Mesothelial cell of epicardium (in vitro differentiated cells): ENCODE measurements at regions not wholly inside any gene's neighbourhood (a gene's known extent, or its start where the extent isn't known, plus 50 kb on each side); places are given as distances from the start of the nearest gene placed in this dataset.

Experiments
- DNase-seq, 2 experiments: peaks; one replicate each; pipeline ENCODE4 v3.0.0; 2021; ENCODE audit warnings: low spot score in 2 of 2; ENCODE audit not compliant: unreplicated experiment in 2 of 2
- H3K27ac Mint-ChIP-seq: 2 replicates; pipeline ENCODE4 v1.8.0; 2021; ENCODE audit warnings: mixed read lengths
- H3K27me3 Mint-ChIP-seq: 2 replicates; pipeline ENCODE4 v1.8.0; 2021; ENCODE audit warnings: low read depth, mixed read lengths
- H3K36me3 Mint-ChIP-seq: 2 replicates; pipeline ENCODE4 v1.8.0; 2021; ENCODE audit warnings: mixed read lengths
- H3K4me1 Mint-ChIP-seq: 2 replicates; pipeline ENCODE4 v1.8.0; 2021; ENCODE audit warnings: mixed read lengths
- H3K4me3 Mint-ChIP-seq: 2 replicates; pipeline ENCODE4 v1.8.0; 2021; ENCODE audit warnings: mild to moderate bottlenecking, moderate library complexity, mixed read lengths
- H3K9me3 Mint-ChIP-seq: 2 replicates; pipeline ENCODE4 v1.8.0; 2021; ENCODE audit warnings: mixed read lengths
- TF ChIP-seq, protein P1 (sequence below): fragments of 200-600 bp; sonication (generic); IDR thresholded peaks from one replicate; pipeline ENCODE4 v1.5.0; 2021; ENCODE audit warnings: antibody characterized with exemption; ENCODE audit not compliant: unreplicated experiment

GRCh38 chrX:45849261-45849862, 648.7 kb upstream of the DIPK2B start:
- Mint-ChIP-seq H3K4me1 (peaks cover 22% of the 10 kb centered on the region), H3K27me3 (peaks cover 6% of the 10 kb centered on the region), H3K4me3 (peak overlapping the region; percentile 90), H3K27ac (peak overlapping the region; percentile 84), H3K36me3 (peaks cover 9% of the 10 kb centered on the region), H3K9me3 (peaks cover 9% of the 10 kb centered on the region)
- no peak for DNase-seq
- TF ChIP-seq, protein P1, sequence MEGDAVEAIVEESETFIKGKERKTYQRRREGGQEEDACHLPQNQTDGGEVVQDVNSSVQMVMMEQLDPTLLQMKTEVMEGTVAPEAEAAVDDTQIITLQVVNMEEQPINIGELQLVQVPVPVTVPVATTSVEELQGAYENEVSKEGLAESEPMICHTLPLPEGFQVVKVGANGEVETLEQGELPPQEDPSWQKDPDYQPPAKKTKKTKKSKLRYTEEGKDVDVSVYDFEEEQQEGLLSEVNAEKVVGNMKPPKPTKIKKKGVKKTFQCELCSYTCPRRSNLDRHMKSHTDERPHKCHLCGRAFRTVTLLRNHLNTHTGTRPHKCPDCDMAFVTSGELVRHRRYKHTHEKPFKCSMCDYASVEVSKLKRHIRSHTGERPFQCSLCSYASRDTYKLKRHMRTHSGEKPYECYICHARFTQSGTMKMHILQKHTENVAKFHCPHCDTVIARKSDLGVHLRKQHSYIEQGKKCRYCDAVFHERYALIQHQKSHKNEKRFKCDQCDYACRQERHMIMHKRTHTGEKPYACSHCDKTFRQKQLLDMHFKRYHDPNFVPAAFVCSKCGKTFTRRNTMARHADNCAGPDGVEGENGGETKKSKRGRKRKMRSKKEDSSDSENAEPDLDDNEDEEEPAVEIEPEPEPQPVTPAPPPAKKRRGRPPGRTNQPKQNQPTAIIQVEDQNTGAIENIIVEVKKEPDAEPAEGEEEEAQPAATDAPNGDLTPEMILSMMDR, result no peak

GRCh38 chrX:45847961-45848360, 647.3 kb upstream of the DIPK2B start:
- peaks cover 15% of the 10 kb centered on the region for H3K9me3 Mint-ChIP-seq
- no peak overlapping the region for H3K27ac Mint-ChIP-seq
- H3K27me3 Mint-ChIP-seq, result peaks cover 6% of the 10 kb centered on the region
- no peak overlapping the region for H3K4me3 Mint-ChIP-seq
- no peak for DNase-seq
- H3K4me1 Mint-ChIP-seq, result peaks cover 26% of the 10 kb centered on the region
- H3K36me3 Mint-ChIP-seq, result peaks cover 15% of the 10 kb centered on the region
- TF ChIP-seq, protein P1, result no peak

- Mint-ChIP-seq H3K36me3 (peaks cover 15% of the 10 kb centered on the region), H3K27ac (no peak overlapping the region), H3K9me3 (peaks cover 15% of the 10 kb centered on the region), H3K4me3 (no peak overlapping the region), H3K4me1 (peaks cover 25% of the 10 kb centered on the region), H3K27me3 (peaks cover 6% of the 10 kb centered on the region)
- no peak for DNase-seq
- TF ChIP-seq, protein P1, result no peak
Measured at GRCh38 chrX:45846328-45846727, 645.7 kb upstream of the DIPK2B start.

DNA sequence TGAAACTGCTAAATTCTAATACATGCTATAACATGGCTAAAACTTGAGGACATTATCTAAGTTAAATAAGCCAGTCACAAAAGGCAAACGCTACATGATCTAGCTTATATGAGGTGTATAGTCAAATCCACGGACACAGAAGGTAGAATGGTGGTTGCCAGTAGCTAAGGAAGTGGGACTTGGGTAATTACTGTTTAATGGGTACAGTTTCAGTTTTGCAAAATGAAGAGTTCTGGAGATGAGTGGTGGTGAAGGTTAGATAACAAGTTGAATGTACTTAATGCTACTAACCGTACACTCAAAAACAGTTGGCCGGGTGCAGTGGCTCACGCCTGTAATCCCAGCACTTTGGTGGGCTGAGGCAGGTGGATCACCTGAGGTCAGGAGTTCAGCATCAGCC, 644.5 kb upstream of the DIPK2B start:
- no peak overlapping the region for H3K27ac Mint-ChIP-seq
- peaks cover 15% of the 10 kb centered on the region for H3K36me3 Mint-ChIP-seq

DNA sequence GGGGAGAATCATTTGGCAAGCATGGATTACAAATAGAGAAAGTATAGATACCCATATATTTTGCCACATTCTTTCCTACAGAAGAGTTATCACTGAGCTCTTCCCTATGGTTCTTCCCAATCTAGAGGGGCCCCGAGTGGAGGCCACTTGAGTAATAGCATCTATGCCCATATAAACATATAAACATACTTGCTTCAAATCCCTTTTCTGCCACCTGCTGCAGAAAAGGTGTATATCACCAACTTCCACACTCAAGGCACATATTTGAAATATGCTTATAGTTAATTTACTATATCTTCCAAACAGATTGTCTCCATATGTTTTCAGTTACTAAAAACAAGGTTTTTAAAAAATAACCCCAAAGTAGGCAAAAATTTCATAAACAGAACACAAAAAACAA, 642.8 kb upstream of the DIPK2B start:
- TF ChIP-seq, protein P1, result no peak
- Mint-ChIP-seq H3K9me3 (peaks cover 19% of the 10 kb centered on the region), H3K27ac (no peak overlapping the region), H3K27me3 (no peaks in the 10 kb centered on the region), H3K36me3 (peaks cover 18% of the 10 kb centered on the region), H3K4me3 (no peak overlapping the region), H3K4me1 (peaks cover 17% of the 10 kb centered on the region)
- no peak for DNase-seq

More for the DNA sequence above, 644.5 kb upstream of the DIPK2B start:
- DNase-seq, result no peak
- H3K27me3 Mint-ChIP-seq, result peaks cover under 1% of the 10 kb centered on the region
- H3K4me3 Mint-ChIP-seq, result no peak overlapping the region
- H3K9me3 Mint-ChIP-seq, result peaks cover 19% of the 10 kb centered on the region
- H3K4me1 Mint-ChIP-seq, result peaks cover 21% of the 10 kb centered on the region
- TF ChIP-seq, protein P1, result no peak
